KMS-11 (cell line): ENCODE measurements at regions not wholly inside any gene's neighbourhood (a gene's known extent, or its start where the extent isn't known, plus 50 kb on each side); places are given as distances from the start of the nearest gene placed in this dataset.
"Not testable (repeated sequence)": the region's sequence is repeated elsewhere in the genome, so short reads cannot be mapped to it uniquely, and the experiment has no call there.

Experiments used
- H2AFZ ChIP-seq: fragments of 200-600 bp; sonication (generic); 2 replicates; pipeline ENCODE4 v1.6.1; 2016; ENCODE audit warnings: antibody characterized with exemption, mixed run types, low read depth
- H3K27ac ChIP-seq: fragments of 200-600 bp; sonication (generic); 2 replicates; pipeline ENCODE4 v1.6.1; 2016; ENCODE audit warnings: mild to moderate bottlenecking, mixed run types
- H3K27me3 ChIP-seq: fragments of 200-600 bp; sonication (generic); 2 replicates; pipeline ENCODE4 v1.6.1; 2017; ENCODE audit warnings: mild to moderate bottlenecking, low read depth, mixed run types, moderate library complexity; ENCODE audit not compliant: insufficient read depth
- H3K36me3 ChIP-seq: fragments of 200-600 bp; sonication (generic); 2 replicates; pipeline ENCODE4 v1.6.1; 2017; ENCODE audit warnings: mild to moderate bottlenecking, mixed run types; ENCODE audit not compliant: insufficient read depth
- H3K4me1 ChIP-seq: fragments of 200-600 bp; sonication (generic); 2 replicates; pipeline ENCODE4 v1.6.1; 2016; ENCODE audit warnings: mild to moderate bottlenecking, low read depth, mixed run types; ENCODE audit not compliant: poor library complexity, severe bottlenecking
- H3K4me2 ChIP-seq: fragments of 200-600 bp; sonication (generic); 2 replicates; pipeline ENCODE4 v1.7.0; 2016; ENCODE audit warnings: mild to moderate bottlenecking, mixed run types
- H3K4me3 ChIP-seq: fragments of 200-600 bp; sonication (generic); IDR thresholded peaks from 2 replicates; pipeline ENCODE4 v1.6.1; 2017; ENCODE audit warnings: low read depth, low read length, mixed read lengths; ENCODE audit not compliant: insufficient read depth
- H3K79me2 ChIP-seq: fragments of 200-600 bp; sonication (generic); 2 replicates; pipeline ENCODE4 v1.6.1; 2016; ENCODE audit warnings: low read depth, mixed run types; ENCODE audit not compliant: insufficient read depth
- H3K9ac ChIP-seq: fragments of 200-600 bp; sonication (generic); 2 replicates; pipeline ENCODE4 v1.6.1; 2016; ENCODE audit warnings: mild to moderate bottlenecking, mixed run types
- H4K20me1 ChIP-seq: fragments of 200-600 bp; sonication (generic); 2 replicates; pipeline ENCODE4 v1.6.1; 2016; ENCODE audit warnings: mild to moderate bottlenecking, mixed run types; ENCODE audit not compliant: insufficient read depth
- CTCF ChIP-seq: fragments of 200-600 bp; sonication (generic); conservative IDR thresholded peaks from 2 replicates; pipeline ENCODE4 v1.6.1; 2017; ENCODE audit warnings: low read depth, mild to moderate bottlenecking, antibody characterized with exemption, low read length, moderate library complexity, mixed read lengths

GRCh38 chr2:144625626-144626025, 105.7 kb upstream of the ZEB2 start:
- no peak overlapping the region for H3K27ac ChIP-seq
- H2AFZ ChIP-seq = no peak overlapping the region
- no peaks in the 10 kb centered on the region for H3K79me2 ChIP-seq
- H4K20me1 ChIP-seq = no peaks in the 10 kb centered on the region
- H3K4me2 ChIP-seq = no peak overlapping the region
- H3K9ac ChIP-seq = no peak overlapping the region
- no peaks in the 10 kb centered on the region for H3K27me3 ChIP-seq
- no peak for TF ChIP-seq CTCF
- H3K4me3 ChIP-seq = no peak overlapping the region
- H3K36me3 ChIP-seq = no peaks in the 10 kb centered on the region
- peaks cover 11% of the 10 kb centered on the region for H3K4me1 ChIP-seq

- no peaks in the 10 kb centered on the region for H3K27me3 ChIP-seq
- H2AFZ ChIP-seq = no peak overlapping the region
- H3K4me3 ChIP-seq = no peak overlapping the region
Measured at GRCh38 chr2:144625226-144625625, 105.3 kb upstream of the ZEB2 start.

GRCh38 chr2:144624451-144624850, 104.5 kb upstream of the ZEB2 start:
- Histone ChIP-seq H3K4me1 (no peaks in the 10 kb centered on the region), H3K4me3 (no peak overlapping the region), H3K27me3 (no peaks in the 10 kb centered on the region), H3K4me2 (no peak overlapping the region), H2AFZ (no peak overlapping the region), H3K36me3 (no peaks in the 10 kb centered on the region), H3K27ac (no peak overlapping the region), H4K20me1 (no peaks in the 10 kb centered on the region), H3K9ac (no peak overlapping the region), H3K79me2 (no peaks in the 10 kb centered on the region)
- TF ChIP-seq CTCF = no peak

More at GRCh38 chr2:144625226-144625625, 105.3 kb upstream of the ZEB2 start:
- Histone ChIP-seq H3K79me2 (no peaks in the 10 kb centered on the region), H3K4me2 (no peak overlapping the region), H4K20me1 (no peaks in the 10 kb centered on the region), H3K4me1 (peaks cover 7% of the 10 kb centered on the region), H3K27ac (no peak overlapping the region), H3K36me3 (no peaks in the 10 kb centered on the region), H3K9ac (no peak overlapping the region)
- no peak for TF ChIP-seq CTCF

- H3K9ac ChIP-seq, H3K27ac ChIP-seq, H3K4me3 ChIP-seq, H3K79me2 ChIP-seq, H3K4me2 ChIP-seq, H4K20me1 ChIP-seq, H2AFZ ChIP-seq, H3K4me1 ChIP-seq, H3K36me3 ChIP-seq, H3K27me3 ChIP-seq: not testable (repeated sequence)
Measured at GRCh38 chr2:144622373-144622772, 102.5 kb upstream of the ZEB2 start.

GRCh38 chr2:144621266-144621665, 101.3 kb upstream of the ZEB2 start:
- Histone ChIP-seq H3K9ac (no peak overlapping the region), H3K79me2 (no peaks in the 10 kb centered on the region), H3K36me3 (no peaks in the 10 kb centered on the region), H3K4me2 (no peak overlapping the region), H4K20me1 (no peaks in the 10 kb centered on the region), H3K4me3 (no peak overlapping the region), H3K27ac (no peak overlapping the region), H3K4me1 (no peaks in the 10 kb centered on the region), H2AFZ (no peak overlapping the region), H3K27me3 (no peaks in the 10 kb centered on the region)
- TF ChIP-seq CTCF = no peak
